ENCODE measurements at regions not wholly inside any gene's neighbourhood (a gene's known extent, or its start where the extent isn't known, plus 50 kb on each side); places are given as distances from the start of the nearest gene placed in this dataset.
"Not testable (repeated sequence)": the region's sequence is repeated elsewhere in the genome, so short reads cannot be mapped to it uniquely, and the experiment has no call there.

DNA sequence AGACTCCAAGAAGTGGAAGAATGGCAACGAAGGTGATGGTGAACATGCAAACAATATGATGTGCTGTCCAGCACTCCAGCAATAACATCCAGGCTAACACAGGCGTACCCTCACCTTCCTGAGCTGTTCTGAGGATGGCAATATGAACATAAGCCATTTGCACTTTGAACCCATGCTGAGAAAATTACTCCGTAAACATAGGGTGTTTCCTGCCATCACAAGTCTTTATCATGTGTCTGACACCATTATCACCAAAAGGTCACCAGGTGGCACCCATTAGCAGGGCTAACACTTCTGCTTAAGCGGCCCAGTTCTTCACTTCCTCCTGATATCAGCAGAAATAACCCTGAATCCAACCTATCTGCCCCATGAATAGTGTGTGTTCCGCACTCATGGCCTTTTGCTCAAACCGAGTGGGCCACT lies 482.8 kb downstream of the MED13L start:
- no peaks in the 10 kb centered on the region for H3K9me3 ChIP-seq (ENCODE audit: low read depth)
- H2AFZ ChIP-seq, result no peak overlapping the region
- H4K20me1 ChIP-seq (ENCODE audit: insufficient read depth, poor library complexity, severe bottlenecking), result no peaks in the 10 kb centered on the region
- TF ChIP-seq EZH2phosphoT487 (IDR thresholded peaks at IDR 0.05; ENCODE audit: low read depth, severe bottlenecking, unreplicated experiment) (no peak), EZH2 (IDR thresholded peaks at IDR 0.05; ENCODE audit: borderline replicate concordance) (no peak)
- TF ChIP-seq, protein P1, sequence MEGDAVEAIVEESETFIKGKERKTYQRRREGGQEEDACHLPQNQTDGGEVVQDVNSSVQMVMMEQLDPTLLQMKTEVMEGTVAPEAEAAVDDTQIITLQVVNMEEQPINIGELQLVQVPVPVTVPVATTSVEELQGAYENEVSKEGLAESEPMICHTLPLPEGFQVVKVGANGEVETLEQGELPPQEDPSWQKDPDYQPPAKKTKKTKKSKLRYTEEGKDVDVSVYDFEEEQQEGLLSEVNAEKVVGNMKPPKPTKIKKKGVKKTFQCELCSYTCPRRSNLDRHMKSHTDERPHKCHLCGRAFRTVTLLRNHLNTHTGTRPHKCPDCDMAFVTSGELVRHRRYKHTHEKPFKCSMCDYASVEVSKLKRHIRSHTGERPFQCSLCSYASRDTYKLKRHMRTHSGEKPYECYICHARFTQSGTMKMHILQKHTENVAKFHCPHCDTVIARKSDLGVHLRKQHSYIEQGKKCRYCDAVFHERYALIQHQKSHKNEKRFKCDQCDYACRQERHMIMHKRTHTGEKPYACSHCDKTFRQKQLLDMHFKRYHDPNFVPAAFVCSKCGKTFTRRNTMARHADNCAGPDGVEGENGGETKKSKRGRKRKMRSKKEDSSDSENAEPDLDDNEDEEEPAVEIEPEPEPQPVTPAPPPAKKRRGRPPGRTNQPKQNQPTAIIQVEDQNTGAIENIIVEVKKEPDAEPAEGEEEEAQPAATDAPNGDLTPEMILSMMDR (IDR thresholded peaks at IDR 0.05; ENCODE audit: poor library complexity), result no peak
- H3K36me3 ChIP-seq (replicated peaks; ENCODE audit: insufficient read depth, low read depth), result no peaks in the 10 kb centered on the region
- no peaks in the 10 kb centered on the region for H3K9me2 ChIP-seq (replicated peaks; ENCODE audit: insufficient read depth)
- no peak overlapping the region for H3K4me2 ChIP-seq
- no peaks in the 10 kb centered on the region for H3K4me1 ChIP-seq (ENCODE audit: insufficient read depth)
- WGBS (ENCODE audit: low lambda C conversion rate, missing lambda C conversion rate), result 52% methylated on average over 6 of the region's 6 CpGs
- peak; percentile 52 for DNase-seq (ENCODE audit: low spot score)
- no peaks in the 10 kb centered on the region for H3K79me2 ChIP-seq
- no peak overlapping the region for H3K27ac ChIP-seq
- H3K27me3 ChIP-seq, result no peaks in the 10 kb centered on the region
- no peak overlapping the region for H3K4me3 ChIP-seq

DNA sequence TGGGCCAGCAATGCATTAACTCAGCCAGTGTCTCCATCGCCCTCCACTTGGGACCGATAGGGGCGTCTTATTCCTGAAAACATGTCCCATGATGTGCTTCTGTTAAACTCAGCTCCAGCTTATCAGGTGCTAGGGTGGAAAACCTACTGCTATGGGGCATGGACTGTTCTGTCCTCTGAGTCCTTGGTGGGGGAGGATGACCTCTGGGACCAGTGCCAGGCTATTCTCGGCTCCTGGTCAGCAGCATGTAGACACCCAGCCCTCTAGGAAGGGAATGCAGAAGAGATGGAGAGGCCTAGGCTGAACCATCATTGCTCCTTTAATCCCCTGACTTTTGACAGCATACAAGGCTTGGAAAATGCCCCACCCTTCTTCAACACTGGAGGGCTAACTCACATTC lies 486.2 kb downstream of the MED13L start:
- Histone ChIP-seq H4K20me1 (ENCODE audit: insufficient read depth, poor library complexity, severe bottlenecking) (no peaks in the 10 kb centered on the region), H3K27ac (no peak overlapping the region), H2AFZ (no peak overlapping the region), H3K27me3 (no peaks in the 10 kb centered on the region), H3K4me2 (no peak overlapping the region), H3K36me3 (replicated peaks; ENCODE audit: insufficient read depth, low read depth) (no peaks in the 10 kb centered on the region), H3K4me1 (ENCODE audit: insufficient read depth) (no peaks in the 10 kb centered on the region), H3K9me2 (replicated peaks; ENCODE audit: insufficient read depth) (no peaks in the 10 kb centered on the region), H3K4me3 (no peak overlapping the region), H3K79me2 (no peaks in the 10 kb centered on the region), H3K9me3 (ENCODE audit: low read depth) (no peaks in the 10 kb centered on the region)
- no peak for TF ChIP-seq EZH2 (IDR thresholded peaks at IDR 0.05; ENCODE audit: borderline replicate concordance)
- no peak for DNase-seq (ENCODE audit: low spot score)
- WGBS (ENCODE audit: low lambda C conversion rate, missing lambda C conversion rate), result 85% methylated on average over 4 of the region's 4 CpGs

DNA sequence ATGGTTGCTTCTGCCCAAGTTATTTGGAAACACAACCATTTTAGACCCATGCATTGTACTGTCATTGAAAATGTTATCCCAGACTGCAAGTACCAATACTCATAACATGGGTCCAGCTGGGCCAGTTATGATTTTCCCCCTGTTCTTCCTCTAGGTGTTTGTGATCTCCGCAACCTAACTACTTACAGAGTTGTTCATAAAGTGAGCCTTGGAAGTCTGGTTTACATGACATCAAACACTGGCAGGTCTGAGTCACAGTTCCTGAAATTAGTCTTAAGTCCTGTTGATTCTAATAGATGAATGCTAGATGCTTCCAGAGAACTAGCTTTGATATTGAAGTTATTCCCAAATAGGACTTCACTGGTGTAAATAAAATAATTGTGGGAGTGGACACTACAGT lies 487.0 kb downstream of the MED13L start:
- H4K20me1 ChIP-seq (ENCODE audit: insufficient read depth, poor library complexity, severe bottlenecking), result no peaks in the 10 kb centered on the region
- no peaks in the 10 kb centered on the region for H3K27me3 ChIP-seq
- no peak for DNase-seq (ENCODE audit: low spot score)
- H2AFZ ChIP-seq, result no peak overlapping the region
- H3K4me1 ChIP-seq (ENCODE audit: insufficient read depth), result no peaks in the 10 kb centered on the region
- no peak overlapping the region for H3K27ac ChIP-seq
- no peaks in the 10 kb centered on the region for H3K9me2 ChIP-seq (replicated peaks; ENCODE audit: insufficient read depth)
- H3K36me3 ChIP-seq (replicated peaks; ENCODE audit: insufficient read depth, low read depth), result no peaks in the 10 kb centered on the region
- no peaks in the 10 kb centered on the region for H3K9me3 ChIP-seq (ENCODE audit: low read depth)
- TF ChIP-seq EZH2phosphoT487 (IDR thresholded peaks at IDR 0.05; ENCODE audit: low read depth, severe bottlenecking, unreplicated experiment), result no peak
- TF ChIP-seq, protein P1 (IDR thresholded peaks at IDR 0.05; ENCODE audit: poor library complexity), result no peak
- no peak for TF ChIP-seq EZH2 (IDR thresholded peaks at IDR 0.05; ENCODE audit: borderline replicate concordance)
- no peak overlapping the region for H3K4me3 ChIP-seq
- H3K4me2 ChIP-seq, result no peak overlapping the region
- WGBS (ENCODE audit: low lambda C conversion rate, missing lambda C conversion rate), result 89% methylated on average over 1 of the region's 1 CpG
- no peaks in the 10 kb centered on the region for H3K79me2 ChIP-seq

DNA sequence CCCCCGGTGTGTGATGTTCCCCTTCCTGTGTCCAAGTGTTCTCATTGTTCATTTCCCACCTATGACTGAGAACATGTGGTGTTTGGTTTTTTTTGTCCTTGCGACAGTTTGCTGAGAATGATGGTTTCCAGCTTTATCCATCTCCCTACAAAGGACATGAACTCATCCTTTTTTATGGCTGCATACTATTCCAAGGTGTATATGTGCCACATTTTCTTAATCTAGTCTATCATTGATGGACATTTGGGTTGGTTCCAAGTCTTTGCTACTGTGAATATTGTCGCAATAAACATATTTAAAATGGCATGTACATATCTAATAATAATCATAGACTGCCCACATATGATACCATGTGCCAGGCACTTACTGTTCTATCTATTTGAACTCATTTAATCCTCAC lies 491.0 kb downstream of the MED13L start:
- not testable (repeated sequence) for H4K20me1 ChIP-seq (ENCODE audit: insufficient read depth, poor library complexity, severe bottlenecking); H3K79me2 ChIP-seq; H3K4me2 ChIP-seq; H2AFZ ChIP-seq; DNase-seq (ENCODE audit: low spot score); H3K27ac ChIP-seq; H3K9me2 ChIP-seq (replicated peaks; ENCODE audit: insufficient read depth); H3K36me3 ChIP-seq (replicated peaks; ENCODE audit: insufficient read depth, low read depth); H3K4me1 ChIP-seq (ENCODE audit: insufficient read depth); H3K9me3 ChIP-seq (ENCODE audit: low read depth); H3K27me3 ChIP-seq; H3K4me3 ChIP-seq
- WGBS (ENCODE audit: low lambda C conversion rate, missing lambda C conversion rate), result 87% methylated on average over 3 of the region's 3 CpGs

DNA sequence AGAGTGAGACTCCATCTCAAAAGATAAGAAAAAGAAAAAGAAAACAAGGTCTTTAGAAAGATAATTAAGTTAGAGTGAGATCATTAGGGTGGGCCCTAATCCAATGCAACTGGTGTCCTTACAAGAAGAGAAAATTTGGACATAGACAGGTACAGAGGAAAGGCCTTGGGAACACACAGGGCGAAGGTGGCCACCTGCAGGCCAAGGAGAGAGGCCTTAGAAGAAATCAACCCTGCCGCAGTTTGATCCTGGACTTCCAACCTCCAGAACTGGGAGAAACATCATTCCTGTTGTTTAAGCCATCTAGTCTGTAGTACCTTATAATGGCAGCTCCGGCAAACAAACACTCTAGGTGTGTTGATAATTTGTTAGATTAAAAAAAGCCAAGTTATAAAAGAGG lies 491.9 kb downstream of the MED13L start:
- Histone ChIP-seq H3K9me2 (replicated peaks; ENCODE audit: insufficient read depth) (no peaks in the 10 kb centered on the region), H3K79me2 (no peaks in the 10 kb centered on the region), H3K4me3 (no peak overlapping the region), H4K20me1 (ENCODE audit: insufficient read depth, poor library complexity, severe bottlenecking) (no peaks in the 10 kb centered on the region), H3K27ac (no peak overlapping the region), H3K36me3 (replicated peaks; ENCODE audit: insufficient read depth, low read depth) (no peaks in the 10 kb centered on the region), H3K4me2 (no peak overlapping the region), H3K4me1 (ENCODE audit: insufficient read depth) (no peaks in the 10 kb centered on the region), H2AFZ (no peak overlapping the region), H3K9me3 (ENCODE audit: low read depth) (no peaks in the 10 kb centered on the region), H3K27me3 (no peaks in the 10 kb centered on the region)
- 94% methylated on average over 3 of the region's 3 CpGs for WGBS (ENCODE audit: low lambda C conversion rate, missing lambda C conversion rate)
- TF ChIP-seq, protein P1 (IDR thresholded peaks at IDR 0.05; ENCODE audit: poor library complexity), result no peak
- no peak for TF ChIP-seq EZH2phosphoT487 (IDR thresholded peaks at IDR 0.05; ENCODE audit: low read depth, severe bottlenecking, unreplicated experiment)
- TF ChIP-seq EZH2 (IDR thresholded peaks at IDR 0.05; ENCODE audit: borderline replicate concordance), result no peak
- DNase-seq (ENCODE audit: low spot score), result no peak

Measured in hepatocyte (in vitro differentiated cells).